GM23338 (cell line): ENCODE measurements at regions not wholly inside any gene's neighbourhood (a gene's known extent, or its start where the extent isn't known, plus 50 kb on each side); places are given as distances from the start of the nearest gene placed in this dataset.

Source experiments
- ATAC-seq: fragments of 200-7000 bp; cut with Tn5 transposase; 3 replicates; pipeline ENCODE4 v1.9.1; 2020
- DNase-seq: peaks from one replicate; pipeline ENCODE4 v3.0.0-alpha.2; 2015; ENCODE audit warnings: low spot score
- H2AFZ ChIP-seq: fragments of 200-600 bp; sonication (generic); 2 replicates; pipeline ENCODE4 v1.8.0; 2016; ENCODE audit warnings: antibody characterized with exemption, mild to moderate bottlenecking, moderate library complexity
- H3F3A ChIP-seq: fragments of 200-600 bp; sonication (generic); replicated peaks from 2 replicates; pipeline ENCODE4 v1.8.0; 2017; ENCODE audit warnings: antibody characterized with exemption, mixed run types, low read depth
- H3K27ac ChIP-seq: fragments of 200-600 bp; sonication (generic); 2 replicates; pipeline ENCODE4 v1.6.1; 2016; ENCODE audit warnings: low read depth
- H3K27me3 ChIP-seq: fragments of 200-600 bp; sonication (generic); 2 replicates; pipeline ENCODE4 v1.8.0; 2016; ENCODE audit warnings: mild to moderate bottlenecking, mixed run types, moderate library complexity; ENCODE audit not compliant: insufficient read depth
- H3K36me3 ChIP-seq: fragments of 200-600 bp; sonication (generic); 2 replicates; pipeline ENCODE4 v1.8.0; 2016; ENCODE audit warnings: mild to moderate bottlenecking; ENCODE audit not compliant: insufficient read depth
- H3K4me1 ChIP-seq: fragments of 200-600 bp; sonication (generic); 2 replicates; pipeline ENCODE4 v1.8.0; 2016; ENCODE audit warnings: mild to moderate bottlenecking, moderate library complexity; ENCODE audit not compliant: insufficient read depth
- H3K4me2 ChIP-seq: fragments of 200-600 bp; sonication (generic); 2 replicates; pipeline ENCODE4 v1.7.1; 2017; ENCODE audit warnings: mixed run types
- H3K4me3 ChIP-seq: fragments of 200-600 bp; sonication (generic); 2 replicates; pipeline ENCODE4 v1.6.1; 2016; ENCODE audit warnings: mixed run types
- H3K79me2 ChIP-seq: fragments of 200-600 bp; sonication (generic); replicated peaks from 2 replicates; pipeline ENCODE4 v1.8.0; 2017; ENCODE audit warnings: mild to moderate bottlenecking; ENCODE audit not compliant: insufficient read depth
- H3K9me2 ChIP-seq: fragments of 200-600 bp; sonication (generic); 2 replicates; pipeline ENCODE4 v1.8.0; 2017; ENCODE audit not compliant: insufficient read depth
- H4K20me1 ChIP-seq: fragments of 200-600 bp; sonication (generic); replicated peaks from 2 replicates; pipeline ENCODE4 v1.8.0; 2017; ENCODE audit warnings: mild to moderate bottlenecking; ENCODE audit not compliant: insufficient read depth
- H3K27ac Mint-ChIP-seq: 2 replicates; pipeline ENCODE4 v1.8.0; 2020; ENCODE audit warnings: inconsistent platforms, mild to moderate bottlenecking, moderate library complexity, mixed read lengths
- H3K27me3 Mint-ChIP-seq: 3 replicates; pipeline ENCODE4 v1.8.0; 2022; ENCODE audit warnings: low read depth, mild to moderate bottlenecking, moderate library complexity, mixed read lengths, inconsistent platforms; ENCODE audit not compliant: insufficient read depth, poor library complexity
- H3K36me3 Mint-ChIP-seq: 3 replicates; pipeline ENCODE4 v1.8.0; 2021; ENCODE audit warnings: low read depth, mild to moderate bottlenecking, inconsistent platforms, moderate library complexity, mixed read lengths
- H3K4me1 Mint-ChIP-seq: 3 replicates; pipeline ENCODE4 v1.8.0; 2020; ENCODE audit warnings: mild to moderate bottlenecking, inconsistent platforms, mixed read lengths
- H3K4me3 Mint-ChIP-seq: 3 replicates; pipeline ENCODE4 v1.8.0; 2021; ENCODE audit warnings: moderate library complexity, mild to moderate bottlenecking, inconsistent platforms, mixed read lengths
- H3K9me3 Mint-ChIP-seq: 3 replicates; pipeline ENCODE4 v1.8.0; 2020; ENCODE audit warnings: moderate library complexity, mild to moderate bottlenecking, inconsistent platforms, mixed read lengths
- CREB1 ChIP-seq: fragments of 250-450 bp; sonication (Bioruptor Pico); IDR thresholded peaks from 2 replicates; pipeline ENCODE4 v1.5.0; 2020; ENCODE audit warnings: low read depth, mild to moderate bottlenecking, moderate library complexity
- EZH2 ChIP-seq: fragments of 200-600 bp; sonication (generic); IDR thresholded peaks from one replicate; pipeline ENCODE4 v1.8.0; 2017; ENCODE audit warnings: antibody characterized with exemption, mild to moderate bottlenecking, low read depth; ENCODE audit not compliant: unreplicated experiment
- EZH2phosphoT487 ChIP-seq: fragments of 200-600 bp; sonication (generic); IDR thresholded peaks from one replicate; pipeline ENCODE4 v1.8.1; 2018; ENCODE audit warnings: antibody characterized with exemption; ENCODE audit not compliant: unreplicated experiment
- JUNB ChIP-seq: IDR thresholded peaks from one replicate; pipeline ENCODE4 v1.6.1; 2016; ENCODE audit warnings: antibody characterized with exemption; ENCODE audit not compliant: unreplicated experiment
- NANOG ChIP-seq: IDR thresholded peaks from 2 replicates; pipeline ENCODE4 v1.6.1; 2016; ENCODE audit warnings: antibody characterized with exemption, borderline replicate concordance
- POLR2AphosphoS5 ChIP-seq: IDR thresholded peaks from 2 replicates; pipeline ENCODE4 v1.6.1; 2016; ENCODE audit warnings: antibody characterized with exemption, low read depth
- STAT1 ChIP-seq: IDR thresholded peaks from one replicate; pipeline ENCODE4 v1.6.1; 2016; ENCODE audit warnings: antibody characterized with exemption; ENCODE audit not compliant: unreplicated experiment
- ZNF114 ChIP-seq: fragments of 250-450 bp; sonication (Bioruptor Pico); IDR thresholded peaks from 2 replicates; pipeline ENCODE4 v1.5.0; 2020; ENCODE audit warnings: mild to moderate bottlenecking, moderate library complexity
- ZNF331 ChIP-seq: fragments of 250-450 bp; sonication (Bioruptor Pico); IDR thresholded peaks from 2 replicates; pipeline ENCODE4 v1.5.0; 2020; ENCODE audit warnings: low read depth, mild to moderate bottlenecking, moderate library complexity
- TF ChIP-seq, protein P1 (sequence below): fragments of 250-450 bp; sonication (Bioruptor Pico); IDR thresholded peaks from 2 replicates; pipeline ENCODE4 v1.5.0; 2020; ENCODE audit warnings: mild to moderate bottlenecking, moderate library complexity
- TF ChIP-seq, protein P2 (sequence below): IDR thresholded peaks from 2 replicates; pipeline ENCODE4 v1.6.1; 2016; ENCODE audit warnings: antibody characterized with exemption
- TF ChIP-seq, protein P3 (sequence below), 2 experiments: fragments of 200-600 bp in 1 of 2; sonication (generic) in 1 of 2; conservative IDR thresholded peaks; 2 replicates each; pipeline versions ENCODE4 v1.5.1 to v1.6.1; 2016 to 2017; ENCODE audit warnings: antibody characterized with exemption in 2 of 2, low read depth in 2 of 2, mild to moderate bottlenecking in 2 of 2, moderate library complexity in 1 of 2
- TF ChIP-seq, protein P4 (sequence below): IDR thresholded peaks from one replicate; pipeline ENCODE4 v1.6.1; 2018; ENCODE audit warnings: antibody characterized with exemption; ENCODE audit not compliant: unreplicated experiment

DNA sequence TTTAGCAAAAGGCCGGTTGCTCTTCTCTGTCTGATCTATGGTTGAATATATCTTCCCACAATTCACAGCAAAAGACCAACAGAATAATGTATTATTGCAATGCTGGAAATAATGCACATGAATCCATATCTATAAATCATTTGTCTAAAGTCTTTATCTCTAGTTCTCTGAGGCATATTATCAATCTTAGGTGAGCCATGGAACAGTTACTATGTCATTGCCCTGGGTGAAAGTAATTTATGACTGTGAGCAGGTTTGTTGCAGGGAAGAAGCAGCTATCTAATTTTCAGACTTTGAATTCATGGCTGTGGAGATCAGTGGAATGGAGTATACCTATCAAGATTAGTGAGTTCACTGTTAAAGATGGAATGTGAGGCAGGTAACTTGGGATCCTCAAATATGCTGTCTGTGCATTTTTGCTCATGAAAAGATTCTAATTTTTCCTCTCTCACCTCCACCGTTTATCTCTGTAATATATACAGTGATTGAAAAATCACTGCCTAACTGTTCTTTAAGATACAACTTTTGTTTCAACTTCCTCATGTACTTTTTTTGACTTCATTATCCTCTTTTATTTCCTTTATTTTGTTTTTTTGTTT, 256.8 kb upstream of the ARSJ start:
- Histone ChIP-seq H3K27ac (no peak overlapping the region), H3K79me2 (no peaks in the 10 kb centered on the region), H3K9me2 (no peaks in the 10 kb centered on the region), H4K20me1 (no peaks in the 10 kb centered on the region), H3K36me3 (no peaks in the 10 kb centered on the region), H3K4me1 (no peaks in the 10 kb centered on the region), H3K4me3 (no peak overlapping the region), H3K4me2 (no peak overlapping the region), H3K27me3 (no peaks in the 10 kb centered on the region), H2AFZ (no peak overlapping the region), H3F3A (no peaks in the 10 kb centered on the region)
- ATAC-seq (no peak), DNase-seq (no peak)
- H3K27ac Mint-ChIP-seq: no peak overlapping the region
- H3K27me3 Mint-ChIP-seq: peaks cover 2% of the 10 kb centered on the region
- H3K9me3 Mint-ChIP-seq: no peaks in the 10 kb centered on the region
- no peak overlapping the region for H3K4me3 Mint-ChIP-seq
- H3K36me3 Mint-ChIP-seq: no peaks in the 10 kb centered on the region
- no peaks in the 10 kb centered on the region for H3K4me1 Mint-ChIP-seq
- TF ChIP-seq ZNF331 (CRISPR knock-in tag) (no peak), POLR2AphosphoS5 (no peak), CREB1 (no peak), EZH2phosphoT487 (no peak), ZNF114 (CRISPR knock-in tag) (no peak), JUNB (no peak), EZH2 (no peak), STAT1 (no peak), NANOG (no peak)
- TF ChIP-seq, protein P1, sequence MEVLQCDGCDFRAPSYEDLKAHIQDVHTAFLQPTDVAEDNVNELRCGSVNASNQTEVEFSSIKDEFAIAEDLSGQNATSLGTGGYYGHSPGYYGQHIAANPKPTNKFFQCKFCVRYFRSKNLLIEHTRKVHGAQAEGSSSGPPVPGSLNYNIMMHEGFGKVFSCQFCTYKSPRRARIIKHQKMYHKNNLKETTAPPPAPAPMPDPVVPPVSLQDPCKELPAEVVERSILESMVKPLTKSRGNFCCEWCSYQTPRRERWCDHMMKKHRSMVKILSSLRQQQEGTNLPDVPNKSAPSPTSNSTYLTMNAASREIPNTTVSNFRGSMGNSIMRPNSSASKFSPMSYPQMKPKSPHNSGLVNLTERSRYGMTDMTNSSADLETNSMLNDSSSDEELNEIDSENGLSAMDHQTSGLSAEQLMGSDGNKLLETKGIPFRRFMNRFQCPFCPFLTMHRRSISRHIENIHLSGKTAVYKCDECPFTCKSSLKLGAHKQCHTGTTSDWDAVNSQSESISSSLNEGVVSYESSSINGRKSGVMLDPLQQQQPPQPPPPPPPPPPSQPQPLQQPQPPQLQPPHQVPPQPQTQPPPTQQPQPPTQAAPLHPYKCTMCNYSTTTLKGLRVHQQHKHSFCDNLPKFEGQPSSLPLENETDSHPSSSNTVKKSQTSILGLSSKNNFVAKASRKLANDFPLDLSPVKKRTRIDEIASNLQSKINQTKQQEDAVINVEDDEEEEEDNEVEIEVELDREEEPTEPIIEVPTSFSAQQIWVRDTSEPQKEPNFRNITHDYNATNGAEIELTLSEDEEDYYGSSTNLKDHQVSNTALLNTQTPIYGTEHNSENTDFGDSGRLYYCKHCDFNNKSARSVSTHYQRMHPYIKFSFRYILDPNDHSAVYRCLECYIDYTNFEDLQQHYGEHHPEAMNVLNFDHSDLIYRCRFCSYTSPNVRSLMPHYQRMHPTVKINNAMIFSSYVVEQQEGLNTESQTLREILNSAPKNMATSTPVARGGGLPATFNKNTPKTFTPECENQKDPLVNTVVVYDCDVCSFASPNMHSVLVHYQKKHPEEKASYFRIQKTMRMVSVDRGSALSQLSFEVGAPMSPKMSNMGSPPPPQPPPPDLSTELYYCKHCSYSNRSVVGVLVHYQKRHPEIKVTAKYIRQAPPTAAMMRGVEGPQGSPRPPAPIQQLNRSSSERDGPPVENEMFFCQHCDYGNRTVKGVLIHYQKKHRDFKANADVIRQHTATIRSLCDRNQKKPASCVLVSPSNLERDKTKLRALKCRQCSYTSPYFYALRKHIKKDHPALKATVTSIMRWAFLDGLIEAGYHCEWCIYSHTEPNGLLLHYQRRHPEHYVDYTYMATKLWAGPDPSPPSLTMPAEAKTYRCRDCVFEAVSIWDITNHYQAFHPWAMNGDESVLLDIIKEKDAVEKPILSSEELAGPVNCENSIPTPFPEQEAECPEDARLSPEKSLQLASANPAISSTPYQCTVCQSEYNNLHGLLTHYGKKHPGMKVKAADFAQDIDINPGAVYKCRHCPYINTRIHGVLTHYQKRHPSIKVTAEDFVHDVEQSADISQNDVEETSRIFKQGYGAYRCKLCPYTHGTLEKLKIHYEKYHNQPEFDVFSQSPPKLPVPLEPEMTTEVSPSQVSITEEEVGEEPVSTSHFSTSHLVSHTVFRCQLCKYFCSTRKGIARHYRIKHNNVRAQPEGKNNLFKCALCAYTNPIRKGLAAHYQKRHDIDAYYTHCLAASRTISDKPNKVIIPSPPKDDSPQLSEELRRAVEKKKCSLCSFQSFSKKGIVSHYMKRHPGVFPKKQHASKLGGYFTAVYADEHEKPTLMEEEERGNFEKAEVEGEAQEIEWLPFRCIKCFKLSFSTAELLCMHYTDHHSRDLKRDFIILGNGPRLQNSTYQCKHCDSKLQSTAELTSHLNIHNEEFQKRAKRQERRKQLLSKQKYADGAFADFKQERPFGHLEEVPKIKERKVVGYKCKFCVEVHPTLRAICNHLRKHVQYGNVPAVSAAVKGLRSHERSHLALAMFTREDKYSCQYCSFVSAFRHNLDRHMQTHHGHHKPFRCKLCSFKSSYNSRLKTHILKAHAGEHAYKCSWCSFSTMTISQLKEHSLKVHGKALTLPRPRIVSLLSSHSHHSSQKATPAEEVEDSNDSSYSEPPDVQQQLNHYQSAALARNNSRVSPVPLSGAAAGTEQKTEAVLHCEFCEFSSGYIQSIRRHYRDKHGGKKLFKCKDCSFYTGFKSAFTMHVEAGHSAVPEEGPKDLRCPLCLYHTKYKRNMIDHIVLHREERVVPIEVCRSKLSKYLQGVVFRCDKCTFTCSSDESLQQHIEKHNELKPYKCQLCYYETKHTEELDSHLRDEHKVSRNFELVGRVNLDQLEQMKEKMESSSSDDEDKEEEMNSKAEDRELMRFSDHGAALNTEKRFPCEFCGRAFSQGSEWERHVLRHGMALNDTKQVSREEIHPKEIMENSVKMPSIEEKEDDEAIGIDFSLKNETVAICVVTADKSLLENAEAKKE: no peak
- TF ChIP-seq, protein P2, sequence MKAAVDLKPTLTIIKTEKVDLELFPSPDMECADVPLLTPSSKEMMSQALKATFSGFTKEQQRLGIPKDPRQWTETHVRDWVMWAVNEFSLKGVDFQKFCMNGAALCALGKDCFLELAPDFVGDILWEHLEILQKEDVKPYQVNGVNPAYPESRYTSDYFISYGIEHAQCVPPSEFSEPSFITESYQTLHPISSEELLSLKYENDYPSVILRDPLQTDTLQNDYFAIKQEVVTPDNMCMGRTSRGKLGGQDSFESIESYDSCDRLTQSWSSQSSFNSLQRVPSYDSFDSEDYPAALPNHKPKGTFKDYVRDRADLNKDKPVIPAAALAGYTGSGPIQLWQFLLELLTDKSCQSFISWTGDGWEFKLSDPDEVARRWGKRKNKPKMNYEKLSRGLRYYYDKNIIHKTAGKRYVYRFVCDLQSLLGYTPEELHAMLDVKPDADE: no peak
- TF ChIP-seq, protein P3, sequence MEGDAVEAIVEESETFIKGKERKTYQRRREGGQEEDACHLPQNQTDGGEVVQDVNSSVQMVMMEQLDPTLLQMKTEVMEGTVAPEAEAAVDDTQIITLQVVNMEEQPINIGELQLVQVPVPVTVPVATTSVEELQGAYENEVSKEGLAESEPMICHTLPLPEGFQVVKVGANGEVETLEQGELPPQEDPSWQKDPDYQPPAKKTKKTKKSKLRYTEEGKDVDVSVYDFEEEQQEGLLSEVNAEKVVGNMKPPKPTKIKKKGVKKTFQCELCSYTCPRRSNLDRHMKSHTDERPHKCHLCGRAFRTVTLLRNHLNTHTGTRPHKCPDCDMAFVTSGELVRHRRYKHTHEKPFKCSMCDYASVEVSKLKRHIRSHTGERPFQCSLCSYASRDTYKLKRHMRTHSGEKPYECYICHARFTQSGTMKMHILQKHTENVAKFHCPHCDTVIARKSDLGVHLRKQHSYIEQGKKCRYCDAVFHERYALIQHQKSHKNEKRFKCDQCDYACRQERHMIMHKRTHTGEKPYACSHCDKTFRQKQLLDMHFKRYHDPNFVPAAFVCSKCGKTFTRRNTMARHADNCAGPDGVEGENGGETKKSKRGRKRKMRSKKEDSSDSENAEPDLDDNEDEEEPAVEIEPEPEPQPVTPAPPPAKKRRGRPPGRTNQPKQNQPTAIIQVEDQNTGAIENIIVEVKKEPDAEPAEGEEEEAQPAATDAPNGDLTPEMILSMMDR (conservative IDR thresholded peaks at IDR 0.05; ENCODE audit: low read depth in 2 of 2): no peak
- TF ChIP-seq, protein P4, sequence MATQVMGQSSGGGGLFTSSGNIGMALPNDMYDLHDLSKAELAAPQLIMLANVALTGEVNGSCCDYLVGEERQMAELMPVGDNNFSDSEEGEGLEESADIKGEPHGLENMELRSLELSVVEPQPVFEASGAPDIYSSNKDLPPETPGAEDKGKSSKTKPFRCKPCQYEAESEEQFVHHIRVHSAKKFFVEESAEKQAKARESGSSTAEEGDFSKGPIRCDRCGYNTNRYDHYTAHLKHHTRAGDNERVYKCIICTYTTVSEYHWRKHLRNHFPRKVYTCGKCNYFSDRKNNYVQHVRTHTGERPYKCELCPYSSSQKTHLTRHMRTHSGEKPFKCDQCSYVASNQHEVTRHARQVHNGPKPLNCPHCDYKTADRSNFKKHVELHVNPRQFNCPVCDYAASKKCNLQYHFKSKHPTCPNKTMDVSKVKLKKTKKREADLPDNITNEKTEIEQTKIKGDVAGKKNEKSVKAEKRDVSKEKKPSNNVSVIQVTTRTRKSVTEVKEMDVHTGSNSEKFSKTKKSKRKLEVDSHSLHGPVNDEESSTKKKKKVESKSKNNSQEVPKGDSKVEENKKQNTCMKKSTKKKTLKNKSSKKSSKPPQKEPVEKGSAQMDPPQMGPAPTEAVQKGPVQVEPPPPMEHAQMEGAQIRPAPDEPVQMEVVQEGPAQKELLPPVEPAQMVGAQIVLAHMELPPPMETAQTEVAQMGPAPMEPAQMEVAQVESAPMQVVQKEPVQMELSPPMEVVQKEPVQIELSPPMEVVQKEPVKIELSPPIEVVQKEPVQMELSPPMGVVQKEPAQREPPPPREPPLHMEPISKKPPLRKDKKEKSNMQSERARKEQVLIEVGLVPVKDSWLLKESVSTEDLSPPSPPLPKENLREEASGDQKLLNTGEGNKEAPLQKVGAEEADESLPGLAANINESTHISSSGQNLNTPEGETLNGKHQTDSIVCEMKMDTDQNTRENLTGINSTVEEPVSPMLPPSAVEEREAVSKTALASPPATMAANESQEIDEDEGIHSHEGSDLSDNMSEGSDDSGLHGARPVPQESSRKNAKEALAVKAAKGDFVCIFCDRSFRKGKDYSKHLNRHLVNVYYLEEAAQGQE: no peak
